NCI-H2227 (cell line): ENCODE measurements at regions not wholly inside any gene's neighbourhood (a gene's known extent, or its start where the extent isn't known, plus 50 kb on each side); places are given as distances from the start of the nearest gene placed in this dataset.

Experiments
- DNase-seq: peaks from one replicate; lab custom pipeline; 2025; ENCODE audit not compliant: unreplicated experiment; lab: John Stamatoyannopoulos, UW

- no peak for DNase-seq
Observed at GRCh38 chr2:120850551-120850950, 114.9 kb downstream of the GLI2 start.

DNA sequence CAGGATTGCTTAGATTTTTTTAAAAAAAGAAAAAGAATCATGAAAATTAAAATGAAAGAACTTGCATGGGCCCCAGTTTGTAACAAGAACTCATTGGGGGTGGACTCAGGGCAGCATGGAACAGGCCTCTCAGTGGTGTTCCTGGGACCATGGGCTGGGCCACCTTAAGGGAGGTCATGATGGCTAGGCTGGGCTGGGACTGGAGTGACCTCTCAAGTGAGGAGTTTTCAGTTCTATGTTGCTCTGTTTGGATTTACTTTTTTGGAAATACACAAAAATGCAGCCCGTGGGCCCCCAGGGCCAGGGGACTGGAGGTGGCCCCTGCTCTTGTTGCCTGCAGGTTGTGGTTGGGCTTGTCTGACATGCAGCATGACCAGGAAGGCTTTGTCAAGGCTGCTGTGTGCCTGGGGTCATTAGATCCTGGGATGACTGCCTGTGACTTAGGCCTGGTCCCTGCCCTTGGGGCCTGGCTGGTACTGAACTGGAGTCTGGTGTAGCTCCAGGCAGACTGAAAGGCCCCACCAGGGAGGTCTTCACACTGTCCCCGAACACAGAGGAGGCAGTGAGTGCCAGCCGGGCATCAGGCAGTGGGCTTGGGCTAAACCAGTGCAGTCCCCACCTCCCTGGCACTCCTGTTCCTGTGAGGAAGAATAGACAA is 115.6 kb downstream of the GLI2 start:
- no peak for DNase-seq

GRCh38 chr2:120852200-120852815 is 116.6 kb downstream of the GLI2 start:
- DNase-seq: no peak

DNA sequence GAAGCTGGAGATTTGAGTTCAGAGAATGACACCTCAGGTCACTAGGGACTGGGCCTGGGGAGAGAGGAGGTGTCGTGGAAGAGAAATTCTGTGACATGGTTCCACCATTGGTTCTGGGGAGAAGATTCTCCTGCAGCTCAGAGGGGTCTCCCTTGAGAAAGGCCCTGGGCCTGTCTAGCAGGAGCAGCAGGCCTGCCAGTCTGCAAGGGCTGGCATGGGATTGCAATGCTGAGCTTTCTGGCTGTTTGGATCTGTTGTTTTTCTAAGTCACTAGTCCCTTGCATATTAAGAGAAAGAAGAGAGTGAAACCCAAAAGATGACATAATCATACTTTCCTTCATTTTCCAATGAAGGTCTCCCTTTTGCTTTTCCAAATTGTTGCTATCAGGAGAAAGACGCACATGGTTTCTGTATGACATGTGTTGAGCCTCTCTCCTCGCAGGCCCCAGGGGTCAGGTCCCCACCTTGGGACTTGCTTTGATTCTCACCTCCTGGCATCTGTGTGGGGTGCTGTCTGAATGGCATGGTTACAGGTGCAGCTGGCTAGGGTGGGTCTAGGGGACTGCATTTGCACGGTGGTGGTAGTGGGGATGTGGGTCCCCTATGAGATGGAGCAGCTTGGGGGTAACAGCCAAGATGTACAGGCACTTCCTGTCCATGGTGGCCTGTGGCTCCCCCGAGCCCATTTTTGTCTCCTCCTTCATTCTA is 117.8 kb downstream of the GLI2 start:
- no peak for DNase-seq

- DNase-seq: no peak
Observed at GRCh38 chr2:120854014-120854620, 118.4 kb downstream of the GLI2 start.

GRCh38 chr2:120854766-120855530 is 119.3 kb downstream of the GLI2 start:
- no peak for DNase-seq

GRCh38 chr2:120855855-120856405 is 120.3 kb downstream of the GLI2 start:
- no peak for DNase-seq

GRCh38 chr2:120856421-120856862 is 120.8 kb downstream of the GLI2 start:
- DNase-seq: no peak

GRCh38 chr2:120857422-120857821 is 121.8 kb downstream of the GLI2 start:
- DNase-seq: no peak

- no peak for DNase-seq
Observed at GRCh38 chr2:120857931-120858330, 122.3 kb downstream of the GLI2 start.

- no peak for DNase-seq
Observed at GRCh38 chr2:120858361-120859106, 122.9 kb downstream of the GLI2 start.

DNA sequence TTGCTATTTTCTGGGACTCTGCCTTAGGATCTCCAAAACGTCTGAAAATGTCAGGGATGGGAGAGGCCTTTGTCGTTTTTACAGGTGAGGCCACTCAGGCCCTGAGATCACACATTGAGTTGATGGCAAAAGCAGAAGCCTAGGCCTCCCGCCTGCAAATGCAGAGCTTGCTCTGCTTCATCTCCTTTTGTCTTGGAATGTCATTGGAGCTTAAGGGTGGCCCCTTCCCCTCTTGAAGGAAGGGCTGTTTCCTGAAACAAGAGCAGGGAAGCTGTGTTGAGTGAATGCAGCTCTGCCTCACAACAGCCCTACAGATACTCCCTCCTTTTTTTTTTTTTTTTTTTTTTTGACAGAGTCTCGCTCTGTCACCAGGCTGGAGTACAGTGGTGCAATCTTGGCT is 123.5 kb downstream of the GLI2 start:
- DNase-seq: no peak

- DNase-seq: no peak
Observed at GRCh38 chr2:120859814-120860578, 124.3 kb downstream of the GLI2 start.

DNA sequence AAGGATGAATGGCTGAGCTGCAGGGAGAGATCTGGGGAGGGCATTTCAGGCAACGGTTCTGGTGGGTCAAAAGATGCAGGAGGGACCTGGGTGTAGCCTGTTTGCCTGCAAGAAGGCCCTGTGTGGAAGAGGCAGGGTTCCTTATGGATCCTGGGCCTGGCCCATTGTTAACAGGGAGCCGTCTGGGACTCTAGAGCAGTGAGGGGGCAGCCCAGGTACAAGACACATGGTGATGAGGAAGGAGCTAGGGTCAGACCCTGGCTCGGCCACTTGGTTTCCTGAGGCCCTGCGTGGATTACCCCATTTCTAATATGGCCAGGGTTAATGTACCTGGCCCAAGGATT is 124.9 kb downstream of the GLI2 start:
- no peak for DNase-seq

DNA sequence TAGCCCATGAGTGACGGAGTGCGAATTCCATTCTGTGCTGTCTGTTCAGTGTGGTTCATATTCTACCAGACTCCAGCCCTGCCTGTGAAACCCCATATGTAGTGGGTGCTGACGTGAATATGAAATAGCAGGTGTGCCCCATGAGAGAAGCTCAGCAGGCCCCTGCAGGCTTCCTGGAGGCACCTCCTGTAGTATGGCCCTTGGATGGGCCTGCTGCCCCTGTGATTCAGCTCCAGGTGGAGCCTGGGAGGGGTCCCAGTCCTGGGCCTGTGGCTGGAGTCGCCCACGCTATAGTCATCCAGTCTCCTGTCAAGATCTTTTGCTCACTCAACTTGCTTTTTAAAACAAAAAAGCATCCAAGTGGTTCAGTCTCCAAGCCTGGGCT is 125.5 kb downstream of the GLI2 start:
- DNase-seq: no peak

- no peak for DNase-seq
Observed at GRCh38 chr2:120861576-120862191, 126.0 kb downstream of the GLI2 start.

GRCh38 chr2:120862201-120863060 is 126.8 kb downstream of the GLI2 start:
- no peak for DNase-seq

- DNase-seq: no peak
Observed at GRCh38 chr2:120863146-120863545, 127.5 kb downstream of the GLI2 start.
